Activated naive CD4-positive, alpha-beta T cell treated with anti-CD3 and anti-CD28 coated beads, Interleukin-2, amount 50 U/mL, for 24 hours (primary cell): ENCODE measurements at regions not wholly inside any gene's neighbourhood (a gene's known extent, or its start where the extent isn't known, plus 50 kb on each side); places are given as distances from the start of the nearest gene placed in this dataset.
"Not testable (repeated sequence)": the region's sequence is repeated elsewhere in the genome, so short reads cannot be mapped to it uniquely, and the experiment has no call there.

Experiments
- H3K27ac Mint-ChIP-seq: one replicate; pipeline ENCODE4 v1.8.0; 2021; ENCODE audit warnings: mild to moderate bottlenecking, mixed read lengths
- H3K27me3 Mint-ChIP-seq: one replicate; pipeline ENCODE4 v1.8.0; 2021; ENCODE audit warnings: mixed read lengths
- H3K36me3 Mint-ChIP-seq: one replicate; pipeline ENCODE4 v1.8.0; 2021; ENCODE audit warnings: mixed read lengths
- H3K4me1 Mint-ChIP-seq: one replicate; pipeline ENCODE4 v1.8.0; 2021; ENCODE audit warnings: mixed read lengths
- H3K4me3 Mint-ChIP-seq: one replicate; pipeline ENCODE4 v1.8.0; 2021; ENCODE audit warnings: mild to moderate bottlenecking, mixed read lengths
- H3K9me3 Mint-ChIP-seq: one replicate; pipeline ENCODE4 v1.8.0; 2021; ENCODE audit warnings: mixed read lengths

GRCh38 chr7:101747053-101747878, 70.2 kb upstream of the CUX1 start:
- no peaks in the 10 kb centered on the region for H3K36me3 Mint-ChIP-seq
- no peak overlapping the region for H3K27ac Mint-ChIP-seq
- no peaks in the 10 kb centered on the region for H3K9me3 Mint-ChIP-seq
- H3K27me3 Mint-ChIP-seq: no peaks in the 10 kb centered on the region
- peaks cover 1% of the 10 kb centered on the region for H3K4me1 Mint-ChIP-seq
- H3K4me3 Mint-ChIP-seq: no peak overlapping the region

- H3K9me3 Mint-ChIP-seq: no peaks in the 10 kb centered on the region
- no peaks in the 10 kb centered on the region for H3K36me3 Mint-ChIP-seq
- no peak overlapping the region for H3K27ac Mint-ChIP-seq
- no peaks in the 10 kb centered on the region for H3K27me3 Mint-ChIP-seq
- H3K4me3 Mint-ChIP-seq: no peak overlapping the region
- no peaks in the 10 kb centered on the region for H3K4me1 Mint-ChIP-seq
Measured at GRCh38 chr7:101747879-101748345, 69.5 kb upstream of the CUX1 start.

- no peaks in the 10 kb centered on the region for H3K9me3 Mint-ChIP-seq
- H3K27ac Mint-ChIP-seq: no peak overlapping the region
- H3K4me3 Mint-ChIP-seq: no peak overlapping the region
Measured at GRCh38 chr7:101749891-101750290, 67.5 kb upstream of the CUX1 start.

GRCh38 chr7:101753316-101753715, 64.1 kb upstream of the CUX1 start:
- H3K4me3 Mint-ChIP-seq: no peak overlapping the region
- no peaks in the 10 kb centered on the region for H3K27me3 Mint-ChIP-seq
- no peak overlapping the region for H3K27ac Mint-ChIP-seq
- no peaks in the 10 kb centered on the region for H3K9me3 Mint-ChIP-seq
- H3K4me1 Mint-ChIP-seq: peaks cover 14% of the 10 kb centered on the region
- H3K36me3 Mint-ChIP-seq: no peaks in the 10 kb centered on the region

More at GRCh38 chr7:101749891-101750290, 67.5 kb upstream of the CUX1 start:
- peaks cover 11% of the 10 kb centered on the region for H3K4me1 Mint-ChIP-seq
- no peaks in the 10 kb centered on the region for H3K36me3 Mint-ChIP-seq
- no peaks in the 10 kb centered on the region for H3K27me3 Mint-ChIP-seq

- H3K27me3 Mint-ChIP-seq: no peaks in the 10 kb centered on the region
- peak overlapping the region; percentile 3 for H3K27ac Mint-ChIP-seq
- peaks cover 14% of the 10 kb centered on the region for H3K4me1 Mint-ChIP-seq
- H3K9me3 Mint-ChIP-seq: no peaks in the 10 kb centered on the region
- H3K4me3 Mint-ChIP-seq: peak overlapping the region; percentile 80
- H3K36me3 Mint-ChIP-seq: no peaks in the 10 kb centered on the region
Measured at GRCh38 chr7:101754424-101755159, 62.8 kb upstream of the CUX1 start.

GRCh38 chr7:101757879-101758278, 59.5 kb upstream of the CUX1 start:
- H3K27me3 Mint-ChIP-seq: no peaks in the 10 kb centered on the region
- H3K27ac Mint-ChIP-seq: no peak overlapping the region
- no peaks in the 10 kb centered on the region for H3K36me3 Mint-ChIP-seq
- H3K9me3 Mint-ChIP-seq: no peaks in the 10 kb centered on the region
- peaks cover 14% of the 10 kb centered on the region for H3K4me1 Mint-ChIP-seq
- no peak overlapping the region for H3K4me3 Mint-ChIP-seq

- H3K4me1 Mint-ChIP-seq: peaks cover 14% of the 10 kb centered on the region
- H3K4me3 Mint-ChIP-seq, H3K9me3 Mint-ChIP-seq, H3K27ac Mint-ChIP-seq, H3K36me3 Mint-ChIP-seq, H3K27me3 Mint-ChIP-seq: not testable (repeated sequence)
Measured at GRCh38 chr7:101758519-101758918, 58.9 kb upstream of the CUX1 start.

- Mint-ChIP-seq H3K27ac (peak overlapping the region; percentile 56), H3K36me3 (no peaks in the 10 kb centered on the region), H3K9me3 (no peaks in the 10 kb centered on the region), H3K4me1 (no peaks in the 10 kb centered on the region), H3K4me3 (no peak overlapping the region), H3K27me3 (no peaks in the 10 kb centered on the region)
Measured at GRCh38 chr7:101764221-101764620, 53.2 kb upstream of the CUX1 start.

GRCh38 chr7:101767544-101767943, 49.9 kb upstream of the CUX1 start:
- H3K4me3 Mint-ChIP-seq: no peak overlapping the region
- H3K9me3 Mint-ChIP-seq: no peaks in the 10 kb centered on the region
- no peaks in the 10 kb centered on the region for H3K4me1 Mint-ChIP-seq
- no peaks in the 10 kb centered on the region for H3K27me3 Mint-ChIP-seq
- H3K36me3 Mint-ChIP-seq: no peaks in the 10 kb centered on the region
- H3K27ac Mint-ChIP-seq: no peak overlapping the region
